Transverse colon (tissue), 3 donors: ENCODE measurements at regions not wholly inside any gene's neighbourhood (a gene's known extent, or its start where the extent isn't known, plus 50 kb on each side); places are given as distances from the start of the nearest gene placed in this dataset.

Experiments
- CTCF ChIP-seq, 5 experiments: fragments of 200-600 bp in 3 of 5; fragments of 450-650 bp in 2 of 5; sonication (generic) in 3 of 5; IDR thresholded peaks; 1 replicate in 2 of 5; 2 replicates in 3 of 5; pipeline ENCODE4 v1.5.1; 2016 to 2017; ENCODE audit warnings: antibody characterized with exemption in 5 of 5, inconsistent platforms in 3 of 5, mild to moderate bottlenecking in 2 of 5, moderate library complexity in 1 of 5
- EP300 ChIP-seq: sonication (generic); formaldehyde crosslinking; IDR thresholded peaks from one replicate; pipeline ENCODE4 v1.6.1; 2017; ENCODE audit warnings: antibody characterized with exemption, low read depth

- TF ChIP-seq EP300, result no peak
- TF ChIP-seq CTCF (IDR thresholded peaks at IDR 0.05), result no peak
Measured at GRCh38 chr9:110095161-110095595, 112.8 kb downstream of the C9orf152 start.
